GM23338 (cell line): ENCODE measurements at regions not wholly inside any gene's neighbourhood (a gene's known extent, or its start where the extent isn't known, plus 50 kb on each side); places are given as distances from the start of the nearest gene placed in this dataset.
"Not testable (repeated sequence)": the region's sequence is repeated elsewhere in the genome, so short reads cannot be mapped to it uniquely, and the experiment has no call there.

Experiments
- ATAC-seq: fragments of 200-7000 bp; cut with Tn5 transposase; 3 replicates; pipeline ENCODE4 v1.9.1; 2020
- DNase-seq: peaks from one replicate; pipeline ENCODE4 v3.0.0-alpha.2; 2015; ENCODE audit warnings: low spot score
- H2AFZ ChIP-seq: fragments of 200-600 bp; sonication (generic); 2 replicates; pipeline ENCODE4 v1.8.0; 2016; ENCODE audit warnings: antibody characterized with exemption, mild to moderate bottlenecking, moderate library complexity
- H3F3A ChIP-seq: fragments of 200-600 bp; sonication (generic); replicated peaks from 2 replicates; pipeline ENCODE4 v1.8.0; 2017; ENCODE audit warnings: antibody characterized with exemption, mixed run types, low read depth
- H3K27ac ChIP-seq: fragments of 200-600 bp; sonication (generic); 2 replicates; pipeline ENCODE4 v1.6.1; 2016; ENCODE audit warnings: low read depth
- H3K27me3 ChIP-seq: fragments of 200-600 bp; sonication (generic); 2 replicates; pipeline ENCODE4 v1.8.0; 2016; ENCODE audit warnings: mild to moderate bottlenecking, mixed run types, moderate library complexity; ENCODE audit not compliant: insufficient read depth
- H3K36me3 ChIP-seq: fragments of 200-600 bp; sonication (generic); 2 replicates; pipeline ENCODE4 v1.8.0; 2016; ENCODE audit warnings: mild to moderate bottlenecking; ENCODE audit not compliant: insufficient read depth
- H3K4me1 ChIP-seq: fragments of 200-600 bp; sonication (generic); 2 replicates; pipeline ENCODE4 v1.8.0; 2016; ENCODE audit warnings: mild to moderate bottlenecking, moderate library complexity; ENCODE audit not compliant: insufficient read depth
- H3K4me2 ChIP-seq: fragments of 200-600 bp; sonication (generic); 2 replicates; pipeline ENCODE4 v1.7.1; 2017; ENCODE audit warnings: mixed run types
- H3K4me3 ChIP-seq: fragments of 200-600 bp; sonication (generic); 2 replicates; pipeline ENCODE4 v1.6.1; 2016; ENCODE audit warnings: mixed run types
- H3K79me2 ChIP-seq: fragments of 200-600 bp; sonication (generic); replicated peaks from 2 replicates; pipeline ENCODE4 v1.8.0; 2017; ENCODE audit warnings: mild to moderate bottlenecking; ENCODE audit not compliant: insufficient read depth
- H3K9me2 ChIP-seq: fragments of 200-600 bp; sonication (generic); 2 replicates; pipeline ENCODE4 v1.8.0; 2017; ENCODE audit not compliant: insufficient read depth
- H4K20me1 ChIP-seq: fragments of 200-600 bp; sonication (generic); replicated peaks from 2 replicates; pipeline ENCODE4 v1.8.0; 2017; ENCODE audit warnings: mild to moderate bottlenecking; ENCODE audit not compliant: insufficient read depth
- H3K27ac Mint-ChIP-seq: 2 replicates; pipeline ENCODE4 v1.8.0; 2020; ENCODE audit warnings: inconsistent platforms, mild to moderate bottlenecking, moderate library complexity, mixed read lengths
- H3K27me3 Mint-ChIP-seq: 3 replicates; pipeline ENCODE4 v1.8.0; 2022; ENCODE audit warnings: low read depth, mild to moderate bottlenecking, moderate library complexity, mixed read lengths, inconsistent platforms; ENCODE audit not compliant: insufficient read depth, poor library complexity
- H3K36me3 Mint-ChIP-seq: 3 replicates; pipeline ENCODE4 v1.8.0; 2021; ENCODE audit warnings: low read depth, mild to moderate bottlenecking, inconsistent platforms, moderate library complexity, mixed read lengths
- H3K4me1 Mint-ChIP-seq: 3 replicates; pipeline ENCODE4 v1.8.0; 2020; ENCODE audit warnings: mild to moderate bottlenecking, inconsistent platforms, mixed read lengths
- H3K4me3 Mint-ChIP-seq: 3 replicates; pipeline ENCODE4 v1.8.0; 2021; ENCODE audit warnings: moderate library complexity, mild to moderate bottlenecking, inconsistent platforms, mixed read lengths
- H3K9me3 Mint-ChIP-seq: 3 replicates; pipeline ENCODE4 v1.8.0; 2020; ENCODE audit warnings: moderate library complexity, mild to moderate bottlenecking, inconsistent platforms, mixed read lengths
- CREB1 ChIP-seq: fragments of 250-450 bp; sonication (Bioruptor Pico); IDR thresholded peaks from 2 replicates; pipeline ENCODE4 v1.5.0; 2020; ENCODE audit warnings: low read depth, mild to moderate bottlenecking, moderate library complexity
- CTCF ChIP-seq, 2 experiments: fragments of 200-600 bp in 1 of 2; sonication (generic) in 1 of 2; conservative IDR thresholded peaks; 2 replicates each; pipeline versions ENCODE4 v1.5.1 to v1.6.1; 2016 to 2017; ENCODE audit warnings: antibody characterized with exemption in 2 of 2, low read depth in 2 of 2, mild to moderate bottlenecking in 2 of 2, moderate library complexity in 1 of 2
- ETS1 ChIP-seq: IDR thresholded peaks from 2 replicates; pipeline ENCODE4 v1.6.1; 2016; ENCODE audit warnings: antibody characterized with exemption
- EZH2 ChIP-seq: fragments of 200-600 bp; sonication (generic); IDR thresholded peaks from one replicate; pipeline ENCODE4 v1.8.0; 2017; ENCODE audit warnings: antibody characterized with exemption, mild to moderate bottlenecking, low read depth; ENCODE audit not compliant: unreplicated experiment
- EZH2phosphoT487 ChIP-seq: fragments of 200-600 bp; sonication (generic); IDR thresholded peaks from one replicate; pipeline ENCODE4 v1.8.1; 2018; ENCODE audit warnings: antibody characterized with exemption; ENCODE audit not compliant: unreplicated experiment
- NANOG ChIP-seq: IDR thresholded peaks from 2 replicates; pipeline ENCODE4 v1.6.1; 2016; ENCODE audit warnings: antibody characterized with exemption, borderline replicate concordance
- POLR2AphosphoS5 ChIP-seq: IDR thresholded peaks from 2 replicates; pipeline ENCODE4 v1.6.1; 2016; ENCODE audit warnings: antibody characterized with exemption, low read depth
- REST ChIP-seq: IDR thresholded peaks from one replicate; pipeline ENCODE4 v1.6.1; 2018; ENCODE audit warnings: antibody characterized with exemption; ENCODE audit not compliant: unreplicated experiment
- ZNF331 ChIP-seq: fragments of 250-450 bp; sonication (Bioruptor Pico); IDR thresholded peaks from 2 replicates; pipeline ENCODE4 v1.5.0; 2020; ENCODE audit warnings: low read depth, mild to moderate bottlenecking, moderate library complexity

DNA sequence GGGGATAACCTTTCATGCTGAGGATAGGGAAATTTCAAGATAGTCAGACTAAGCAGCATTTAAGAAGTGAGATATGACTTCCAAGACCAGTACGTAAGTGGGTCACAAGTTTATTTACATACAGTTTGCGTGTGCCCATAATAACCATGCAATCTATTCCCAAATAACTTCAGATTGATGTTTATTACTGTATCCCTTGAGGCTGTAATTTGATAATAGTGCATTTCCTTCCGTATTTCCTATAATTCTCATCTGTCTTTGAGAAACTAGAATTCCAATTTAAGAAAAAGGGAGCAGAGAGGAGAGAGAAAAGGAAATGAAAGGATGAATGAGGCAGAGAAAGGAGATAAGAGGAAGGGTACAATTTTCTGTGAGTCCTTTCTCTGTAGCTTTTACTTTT is 1073.1 kb downstream of the EPHA3 start (continued):
- TF ChIP-seq REST (no peak), EZH2 (no peak), ZNF331 (CRISPR knock-in tag) (no peak), CTCF (conservative IDR thresholded peaks at IDR 0.05; ENCODE audit: low read depth in 2 of 2) (no peak), EZH2phosphoT487 (no peak), POLR2AphosphoS5 (no peak), NANOG (no peak), CREB1 (CRISPR knock-in tag) (no peak), ETS1 (no peak)

DNA sequence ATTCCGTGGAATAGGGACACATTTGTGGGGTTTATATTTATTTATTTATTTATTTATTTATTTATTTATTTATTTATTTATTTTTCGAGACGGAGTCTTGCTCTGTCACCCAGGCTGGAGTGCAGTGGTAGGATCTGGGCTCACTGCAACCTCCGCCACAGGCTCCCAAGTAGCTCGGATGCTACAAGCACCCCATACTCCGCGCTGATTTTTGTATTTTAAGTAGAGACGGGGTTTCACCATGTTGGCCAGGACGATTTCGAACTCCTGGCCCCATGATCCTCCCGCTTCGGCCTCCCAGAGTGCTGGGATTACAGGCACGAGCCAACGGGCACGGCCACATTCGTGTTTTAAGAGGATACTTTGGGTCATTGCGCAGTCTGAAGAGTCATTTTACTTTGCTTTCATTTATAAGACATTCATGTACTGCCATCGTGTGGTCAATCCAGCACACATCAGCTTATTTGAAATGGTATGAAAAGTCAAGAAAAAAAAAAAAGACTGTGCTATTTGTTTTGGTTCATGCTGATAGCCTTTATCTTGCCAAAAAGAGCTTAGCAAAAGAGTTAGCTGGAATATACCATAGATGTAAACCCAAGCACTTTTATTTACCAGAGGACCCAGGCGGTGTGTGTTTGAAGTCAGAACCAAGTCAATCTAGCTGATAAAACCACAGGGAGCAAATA is 1075.0 kb downstream of the EPHA3 start:
- H3K36me3 ChIP-seq, H3K27ac Mint-ChIP-seq, H3K27me3 ChIP-seq, H2AFZ ChIP-seq, H3K4me3 ChIP-seq, H3K4me2 ChIP-seq, H3K9me3 Mint-ChIP-seq, H3F3A ChIP-seq, H3K9me2 ChIP-seq, H4K20me1 ChIP-seq, H3K27ac ChIP-seq, H3K4me1 Mint-ChIP-seq, H3K27me3 Mint-ChIP-seq, H3K79me2 ChIP-seq, H3K4me1 ChIP-seq, H3K36me3 Mint-ChIP-seq: not testable (repeated sequence)
- ATAC-seq = peak; percentile 84
- peak; percentile 39 to 40; a peak in 3 of 4 replicates for TF ChIP-seq CTCF (conservative IDR thresholded peaks at IDR 0.05; ENCODE audit: low read depth in 2 of 2)
- H3K4me3 Mint-ChIP-seq = peak overlapping the region; percentile 52; the same call in 2 of the 3 replicates
- DNase-seq = peak; percentile 75
